GM13977 (cell line): ENCODE measurements at regions not wholly inside any gene's neighbourhood (a gene's known extent, or its start where the extent isn't known, plus 50 kb on each side); places are given as distances from the start of the nearest gene placed in this dataset.

Experiments used
- DNase-seq: peaks from one replicate; pipeline ENCODE4 v3.0.0; 2012; ENCODE audit warnings: low spot score
- CTCF ChIP-seq: IDR thresholded peaks from 2 replicates; pipeline ENCODE4 v1.5.1; 2012; ENCODE audit warnings: mild to moderate bottlenecking, control low read depth; ENCODE audit not compliant: insufficient read depth; ENCODE audit errors: extremely low read depth, missing control alignments
- in situ Hi-C: fragments of 300-500 bp; cut with MboI; formaldehyde crosslinking; loops from one replicate; pipeline ENCODE4 v1.12.0; 2022; ENCODE audit warnings: low sequenced_read_pairs, low pct_unique_long_range_greater_than_20kb, mixed read lengths, inconsistent platforms; ENCODE audit not compliant: unreplicated experiment

DNA sequence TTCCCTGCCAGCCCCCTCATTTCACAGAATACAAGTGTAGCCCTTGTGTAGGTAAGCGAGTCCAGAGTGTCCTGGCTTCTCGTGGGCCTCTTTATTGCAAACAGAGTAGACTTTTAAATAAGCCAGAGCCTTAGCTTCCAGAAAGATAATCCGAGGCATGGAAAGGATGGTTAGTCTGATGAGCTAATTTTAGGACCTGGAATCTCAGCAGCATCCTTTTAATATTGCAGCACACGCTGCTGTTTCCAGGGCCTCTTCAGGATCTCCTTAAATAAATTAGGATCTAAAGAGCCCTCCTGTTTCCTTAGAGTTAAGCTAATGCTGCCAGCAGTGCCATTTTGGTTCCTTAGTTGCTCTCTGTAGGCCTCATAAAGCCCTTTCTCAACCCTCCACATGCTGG lies 99.2 kb downstream of the RFC3 start:
- no peak for TF ChIP-seq CTCF
- DNase-seq = no peak
- in situ Hi-C loops = no loop called here

GRCh38 chr13:33918199-33918932 lies 100.4 kb downstream of the RFC3 start:
- in situ Hi-C loops = no loop called here
- no peak for TF ChIP-seq CTCF

DNA sequence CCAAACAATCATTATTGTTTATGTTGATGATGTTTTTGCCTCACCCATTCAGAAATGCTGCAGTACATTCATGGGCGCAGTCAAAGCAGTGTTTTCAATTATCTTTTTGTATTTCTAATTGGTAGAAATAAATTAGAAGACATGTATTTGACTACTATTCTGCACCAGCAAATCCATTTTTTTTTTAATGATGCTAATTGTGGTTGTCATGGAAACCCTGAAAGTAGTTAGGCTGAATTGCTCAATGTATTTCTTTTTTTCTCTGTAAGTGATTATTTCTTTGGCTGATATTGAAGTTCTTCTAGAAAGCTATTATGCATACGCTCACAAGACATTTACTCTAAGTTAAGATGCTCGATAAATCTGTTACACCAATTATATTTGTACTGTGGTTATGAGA lies 101.2 kb downstream of the RFC3 start:
- DNase-seq = no peak
- in situ Hi-C loops = no loop called here
- no peak for TF ChIP-seq CTCF

More at GRCh38 chr13:33918199-33918932, 100.4 kb downstream of the RFC3 start:
- no peak for DNase-seq

DNA sequence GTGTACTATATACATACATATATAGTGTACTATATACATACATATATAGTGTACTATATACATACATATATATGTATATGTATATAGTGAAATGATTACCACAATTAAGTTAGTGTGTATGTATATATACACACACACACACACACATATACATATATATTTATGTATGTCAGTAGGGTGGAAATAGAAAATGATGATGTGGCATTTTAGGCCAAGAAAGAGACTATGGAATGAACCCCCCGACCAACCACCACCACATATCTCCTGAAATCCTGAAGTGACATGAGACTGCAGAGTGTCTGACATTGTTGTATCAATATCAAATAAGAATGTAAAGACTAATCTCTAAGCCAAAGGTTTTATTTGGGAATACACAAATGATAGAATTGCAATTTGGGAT lies 107.6 kb downstream of the RFC3 start:
- TF ChIP-seq CTCF = no peak
- no peak for DNase-seq
- in situ Hi-C loops = loop anchor here (25.0 kb wide), 1 partner anchor 1237 kb away; no protein-coding TSS in a partner anchor

DNA sequence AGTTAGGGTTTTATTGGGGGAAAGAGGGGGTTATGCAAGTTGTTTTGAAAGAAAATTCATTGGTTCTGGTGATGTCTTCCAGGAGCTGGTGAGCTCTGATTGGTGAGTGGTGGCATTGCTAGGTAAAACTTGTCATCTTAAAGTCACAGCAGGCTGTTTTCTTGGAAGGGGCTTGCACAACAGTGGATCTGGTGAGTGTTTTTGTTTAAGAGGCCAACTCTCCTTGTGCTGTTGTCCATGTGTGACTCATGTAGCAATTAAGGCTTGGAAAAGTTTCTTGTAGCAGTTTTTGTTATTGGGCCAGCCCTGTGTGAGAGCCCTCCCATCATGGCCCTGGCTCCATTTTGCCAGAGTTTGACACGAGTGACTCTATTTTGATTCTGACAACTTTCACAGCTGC lies 109.4 kb downstream of the RFC3 start:
- no peak for DNase-seq
- in situ Hi-C loops = loop anchor here (25.0 kb wide), 1 partner anchor 1235 kb away; no protein-coding TSS in a partner anchor
- TF ChIP-seq CTCF = no peak

GRCh38 chr13:33931397-33932311 lies 113.7 kb downstream of the RFC3 start:
- DNase-seq = peak; percentile 14
- in situ Hi-C loops = loop anchor here (25.0 kb wide), 1 partner anchor 1231 kb away; no protein-coding TSS in a partner anchor
- TF ChIP-seq CTCF = peak; percentile 49
